ENCODE measurements at regions not wholly inside any gene's neighbourhood (a gene's known extent, or its start where the extent isn't known, plus 50 kb on each side); places are given as distances from the start of the nearest gene placed in this dataset.
"Not testable (repeated sequence)": the region's sequence is repeated elsewhere in the genome, so short reads cannot be mapped to it uniquely, and the experiment has no call there.

GRCh38 chr2:132365963-132366362, 50.6 kb upstream of the GPR39 start:
- H3K4me3 ChIP-seq (ENCODE audit: low read length); H3K9me3 ChIP-seq (ENCODE audit: control insufficient read depth, low read length); H3K4me1 ChIP-seq (ENCODE audit: control insufficient read depth, insufficient read depth, low read length); intact Hi-C loops (cut with DNase I); H3K27me3 ChIP-seq (ENCODE audit: control insufficient read depth, insufficient read depth); ATAC-seq; DNase-seq; H3K27ac ChIP-seq (ENCODE audit: low read length): not testable (repeated sequence)
- 52% methylated on average over 3 of the region's 3 CpGs for WGBS

- WGBS = 71% methylated on average over 5 of the region's 5 CpGs
Measured at GRCh38 chr2:132366421-132367180, 50.0 kb upstream of the GPR39 start.

More at GRCh38 chr2:132366421-132367180, 50.0 kb upstream of the GPR39 start:
- Histone ChIP-seq H3K9me3 (ENCODE audit: control insufficient read depth, low read length) (no peaks in the 10 kb centered on the region), H3K27me3 (ENCODE audit: control insufficient read depth, insufficient read depth) (peaks cover 2% of the 10 kb centered on the region), H3K4me1 (ENCODE audit: control insufficient read depth, insufficient read depth, low read length) (no peaks in the 10 kb centered on the region), H3K4me3 (ENCODE audit: low read length) (no peak overlapping the region), H3K27ac (ENCODE audit: low read length) (no peak overlapping the region)
- intact Hi-C loops (cut with DNase I) = no loop called here
- no peak for DNase-seq
- no peak for ATAC-seq

Small RNA genes in the stretch of these regions (microRNA-seq; reads per million reads assigned to microRNA genes)
- 0 reads per million in 2 donors for gene MIR663B
